Activated CD4-positive, alpha-beta T cell treated with anti-CD3 and anti-CD28 coated beads, Interleukin-2, amount 10 ng/mL, durations not matched to agents 7 days and 5 days (primary cell): ENCODE measurements at regions not wholly inside any gene's neighbourhood (a gene's known extent, or its start where the extent isn't known, plus 50 kb on each side); places are given as distances from the start of the nearest gene placed in this dataset.
"Not testable (repeated sequence)": the region's sequence is repeated elsewhere in the genome, so short reads cannot be mapped to it uniquely, and the experiment has no call there.

Experiments
- CTCF ChIA-PET: fragments of 350-600 bp; sonication (Branson Sonifier 250); formaldehyde crosslinking; loops from one replicate; lab custom pipeline; 2021; ENCODE audit warnings: antibody characterized with exemption; lab: Charles Lee
- POLR2A ChIA-PET: fragments of 350-600 bp; sonication (Branson Sonifier 250); formaldehyde crosslinking; loops from one replicate; lab custom pipeline; 2021; ENCODE audit warnings: antibody characterized with exemption; lab: Charles Lee
- DNase-seq: peaks from one replicate; pipeline ENCODE4 v3.0.0-alpha.2; 2020
- H3K27ac Mint-ChIP-seq: one replicate; pipeline ENCODE4 v1.8.0; 2021; ENCODE audit warnings: mild to moderate bottlenecking, moderate library complexity, mixed read lengths
- H3K27me3 Mint-ChIP-seq: one replicate; pipeline ENCODE4 v1.8.0; 2021; ENCODE audit warnings: mixed read lengths
- H3K36me3 Mint-ChIP-seq: one replicate; pipeline ENCODE4 v1.8.0; 2021; ENCODE audit warnings: low read depth, mixed read lengths
- H3K4me1 Mint-ChIP-seq: one replicate; pipeline ENCODE4 v1.8.0; 2021; ENCODE audit warnings: mixed read lengths
- H3K4me3 Mint-ChIP-seq: one replicate; pipeline ENCODE4 v1.8.0; 2021; ENCODE audit warnings: mild to moderate bottlenecking, moderate library complexity, mixed read lengths
- H3K9me3 Mint-ChIP-seq: one replicate; pipeline ENCODE4 v1.8.0; 2021; ENCODE audit warnings: mixed read lengths

GRCh38 chr2:217610401-217610814 is 392.4 kb downstream of the TNS1 start:
- CTCF ChIA-PET, result interaction anchor here (1.4 kb wide), 1 partner anchor 10 kb away, joined by 4 read pairs; no protein-coding TSS in a partner anchor
- Mint-ChIP-seq H3K4me3 (no peak overlapping the region), H3K27ac (peak overlapping the region; percentile 75), H3K4me1 (peaks cover 30% of the 10 kb centered on the region), H3K9me3 (no peaks in the 10 kb centered on the region), H3K36me3 (no peaks in the 10 kb centered on the region), H3K27me3 (no peaks in the 10 kb centered on the region)
- DNase-seq, result peak; percentile 34
- POLR2A ChIA-PET, result no interaction called here

- Mint-ChIP-seq H3K27ac (no peak overlapping the region), H3K27me3 (no peaks in the 10 kb centered on the region)
- POLR2A ChIA-PET, result no interaction called here
Observed at GRCh38 chr2:217609952-217610351, 392.8 kb downstream of the TNS1 start.

GRCh38 chr2:217606296-217606695 is 396.5 kb downstream of the TNS1 start:
- Mint-ChIP-seq H3K4me3 (no peak overlapping the region), H3K27ac (no peak overlapping the region), H3K36me3 (no peaks in the 10 kb centered on the region), H3K27me3 (no peaks in the 10 kb centered on the region), H3K4me1 (peaks cover 27% of the 10 kb centered on the region), H3K9me3 (no peaks in the 10 kb centered on the region)
- ChIA-PET CTCF (interaction anchor here (1.7 kb wide), 1 partner anchor 13 kb away, joined by 5 read pairs; no protein-coding TSS in a partner anchor), POLR2A (interaction anchor here (0.7 kb wide), 1 partner anchor 642 kb away, joined by 3 read pairs; no protein-coding TSS in a partner anchor)
- DNase-seq, result no peak

More at GRCh38 chr2:217609952-217610351, 392.8 kb downstream of the TNS1 start:
- no peaks in the 10 kb centered on the region for H3K36me3 Mint-ChIP-seq
- no peak for DNase-seq
- H3K9me3 Mint-ChIP-seq, result no peaks in the 10 kb centered on the region
- H3K4me1 Mint-ChIP-seq, result peaks cover 30% of the 10 kb centered on the region
- H3K4me3 Mint-ChIP-seq, result no peak overlapping the region
- CTCF ChIA-PET, result interaction anchor here (1.4 kb wide), 1 partner anchor 9 kb away, joined by 4 read pairs; no protein-coding TSS in a partner anchor

- no peak for DNase-seq
- ChIA-PET POLR2A (no interaction called here), CTCF (interaction anchor here (1.7 kb wide), 1 partner anchor 12 kb away, joined by 5 read pairs; no protein-coding TSS in a partner anchor)
- Mint-ChIP-seq H3K27ac (no peak overlapping the region), H3K4me1 (peaks cover 11% of the 10 kb centered on the region), H3K4me3 (no peak overlapping the region), H3K9me3 (no peaks in the 10 kb centered on the region), H3K36me3 (no peaks in the 10 kb centered on the region), H3K27me3 (no peaks in the 10 kb centered on the region)
Observed at GRCh38 chr2:217604527-217605194, 398.1 kb downstream of the TNS1 start.

GRCh38 chr2:217601601-217602000 is 401.2 kb downstream of the TNS1 start:
- H3K4me3 Mint-ChIP-seq, result no peak overlapping the region
- H3K27me3 Mint-ChIP-seq, result peaks cover 2% of the 10 kb centered on the region
- H3K9me3 Mint-ChIP-seq, result no peaks in the 10 kb centered on the region
- ChIA-PET CTCF (interaction anchor here (1.9 kb wide), 1 partner anchor 9 kb away, joined by 4 read pairs; no protein-coding TSS in a partner anchor), POLR2A (no interaction called here)
- no peaks in the 10 kb centered on the region for H3K36me3 Mint-ChIP-seq
- no peak overlapping the region for H3K27ac Mint-ChIP-seq
- peaks cover 5% of the 10 kb centered on the region for H3K4me1 Mint-ChIP-seq
- DNase-seq, result no peak

- H3K27ac Mint-ChIP-seq, result no peak overlapping the region
- H3K36me3 Mint-ChIP-seq, result no peaks in the 10 kb centered on the region
- DNase-seq, result no peak
- no peak overlapping the region for H3K4me3 Mint-ChIP-seq
- H3K27me3 Mint-ChIP-seq, result peaks cover 7% of the 10 kb centered on the region
- no peaks in the 10 kb centered on the region for H3K9me3 Mint-ChIP-seq
- CTCF ChIA-PET, result interaction anchor here (1.9 kb wide), 1 partner anchor 11 kb away, joined by 4 read pairs; no protein-coding TSS in a partner anchor
- POLR2A ChIA-PET, result no interaction called here
- H3K4me1 Mint-ChIP-seq, result no peaks in the 10 kb centered on the region
Observed at GRCh38 chr2:217599906-217600305, 402.9 kb downstream of the TNS1 start.

GRCh38 chr2:217597681-217598080 is 405.1 kb downstream of the TNS1 start:
- Mint-ChIP-seq H3K9me3 (no peaks in the 10 kb centered on the region), H3K36me3 (no peaks in the 10 kb centered on the region), H3K4me3 (no peak overlapping the region), H3K4me1 (peaks cover 2% of the 10 kb centered on the region), H3K27me3 (peaks cover 7% of the 10 kb centered on the region), H3K27ac (no peak overlapping the region)
- DNase-seq, result no peak
- POLR2A ChIA-PET, result no interaction called here
- CTCF ChIA-PET, result no interaction called here

- ChIA-PET CTCF (no interaction called here), POLR2A (no interaction called here)
- no peak overlapping the region for H3K4me3 Mint-ChIP-seq
- peaks cover 7% of the 10 kb centered on the region for H3K27me3 Mint-ChIP-seq
- no peaks in the 10 kb centered on the region for H3K36me3 Mint-ChIP-seq
- no peak overlapping the region for H3K27ac Mint-ChIP-seq
- H3K4me1 Mint-ChIP-seq, result peaks cover 2% of the 10 kb centered on the region
- DNase-seq, result no peak
- H3K9me3 Mint-ChIP-seq, result no peaks in the 10 kb centered on the region
Observed at GRCh38 chr2:217597145-217597544, 405.6 kb downstream of the TNS1 start.

GRCh38 chr2:217593732-217594131 is 409.1 kb downstream of the TNS1 start:
- ChIA-PET POLR2A (no interaction called here), CTCF (interaction anchor here (1.8 kb wide), 1 partner anchor 12 kb away, joined by 5 read pairs; no protein-coding TSS in a partner anchor)
- Mint-ChIP-seq H3K27me3 (peaks cover 7% of the 10 kb centered on the region), H3K27ac (no peak overlapping the region), H3K4me1 (peaks cover 2% of the 10 kb centered on the region), H3K9me3 (no peaks in the 10 kb centered on the region), H3K36me3 (no peaks in the 10 kb centered on the region), H3K4me3 (no peak overlapping the region)
- DNase-seq, result no peak

- CTCF ChIA-PET, result no interaction called here
- no peaks in the 10 kb centered on the region for H3K4me1 Mint-ChIP-seq
- POLR2A ChIA-PET, result no interaction called here
Observed at GRCh38 chr2:217588266-217588665, 414.5 kb downstream of the TNS1 start.

GRCh38 chr2:217585362-217585761 is 417.4 kb downstream of the TNS1 start:
- H3K27me3 Mint-ChIP-seq, result no peaks in the 10 kb centered on the region
- DNase-seq, result no peak
- POLR2A ChIA-PET, result no interaction called here
- no peak overlapping the region for H3K4me3 Mint-ChIP-seq
- no peak overlapping the region for H3K27ac Mint-ChIP-seq
- H3K4me1 Mint-ChIP-seq, result no peaks in the 10 kb centered on the region
- H3K9me3 Mint-ChIP-seq, result no peaks in the 10 kb centered on the region
- H3K36me3 Mint-ChIP-seq, result no peaks in the 10 kb centered on the region
- CTCF ChIA-PET, result no interaction called here

More at GRCh38 chr2:217588266-217588665, 414.5 kb downstream of the TNS1 start:
- H3K9me3 Mint-ChIP-seq, result no peaks in the 10 kb centered on the region
- no peak overlapping the region for H3K4me3 Mint-ChIP-seq
- H3K27me3 Mint-ChIP-seq, result no peaks in the 10 kb centered on the region
- H3K36me3 Mint-ChIP-seq, result no peaks in the 10 kb centered on the region
- no peak overlapping the region for H3K27ac Mint-ChIP-seq
- no peak for DNase-seq

GRCh38 chr2:217580407-217580806 is 422.4 kb downstream of the TNS1 start:
- H3K27ac Mint-ChIP-seq, CTCF ChIA-PET, H3K9me3 Mint-ChIP-seq: not testable (repeated sequence)

GRCh38 chr2:217573571-217573970 is 429.2 kb downstream of the TNS1 start:
- Mint-ChIP-seq H3K27ac (no peak overlapping the region), H3K27me3 (no peaks in the 10 kb centered on the region), H3K36me3 (no peaks in the 10 kb centered on the region), H3K9me3 (no peaks in the 10 kb centered on the region), H3K4me3 (no peak overlapping the region), H3K4me1 (no peaks in the 10 kb centered on the region)
- no peak for DNase-seq
- ChIA-PET POLR2A (no interaction called here), CTCF (no interaction called here)

More at GRCh38 chr2:217580407-217580806, 422.4 kb downstream of the TNS1 start:
- H3K4me1 Mint-ChIP-seq, H3K36me3 Mint-ChIP-seq, DNase-seq, H3K27me3 Mint-ChIP-seq, H3K4me3 Mint-ChIP-seq, POLR2A ChIA-PET: not testable (repeated sequence)
